GM19025 (cell line): ENCODE measurements at regions not wholly inside any gene's neighbourhood (a gene's known extent, or its start where the extent isn't known, plus 50 kb on each side); places are given as distances from the start of the nearest gene placed in this dataset.

ENCODE experiments used
- ATAC-seq: cut with Tn5 transposase; IDR thresholded peaks from one replicate; pipeline ENCODE4 v1.9.1; 2021; ENCODE audit warnings: mild to moderate bottlenecking, low read depth, moderate library complexity; ENCODE audit not compliant: unreplicated experiment

DNA sequence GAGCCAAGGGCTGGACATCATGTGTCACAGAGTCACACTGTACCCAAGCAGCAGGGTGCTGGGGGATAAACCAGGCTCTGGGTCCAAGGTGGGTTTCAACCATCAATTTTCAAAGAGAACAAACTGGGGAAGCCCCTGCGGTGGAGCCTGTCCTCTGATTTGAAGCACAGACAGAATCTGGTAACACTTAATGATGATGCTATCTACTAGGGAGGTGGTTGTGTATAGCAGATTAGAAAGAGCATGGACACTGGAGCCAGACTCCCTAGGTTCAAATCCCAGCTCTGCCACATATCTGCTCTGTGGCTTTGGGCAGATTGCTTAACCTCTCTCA is 204.9 kb upstream of the ZMIZ1 start:
- no peak for ATAC-seq

DNA sequence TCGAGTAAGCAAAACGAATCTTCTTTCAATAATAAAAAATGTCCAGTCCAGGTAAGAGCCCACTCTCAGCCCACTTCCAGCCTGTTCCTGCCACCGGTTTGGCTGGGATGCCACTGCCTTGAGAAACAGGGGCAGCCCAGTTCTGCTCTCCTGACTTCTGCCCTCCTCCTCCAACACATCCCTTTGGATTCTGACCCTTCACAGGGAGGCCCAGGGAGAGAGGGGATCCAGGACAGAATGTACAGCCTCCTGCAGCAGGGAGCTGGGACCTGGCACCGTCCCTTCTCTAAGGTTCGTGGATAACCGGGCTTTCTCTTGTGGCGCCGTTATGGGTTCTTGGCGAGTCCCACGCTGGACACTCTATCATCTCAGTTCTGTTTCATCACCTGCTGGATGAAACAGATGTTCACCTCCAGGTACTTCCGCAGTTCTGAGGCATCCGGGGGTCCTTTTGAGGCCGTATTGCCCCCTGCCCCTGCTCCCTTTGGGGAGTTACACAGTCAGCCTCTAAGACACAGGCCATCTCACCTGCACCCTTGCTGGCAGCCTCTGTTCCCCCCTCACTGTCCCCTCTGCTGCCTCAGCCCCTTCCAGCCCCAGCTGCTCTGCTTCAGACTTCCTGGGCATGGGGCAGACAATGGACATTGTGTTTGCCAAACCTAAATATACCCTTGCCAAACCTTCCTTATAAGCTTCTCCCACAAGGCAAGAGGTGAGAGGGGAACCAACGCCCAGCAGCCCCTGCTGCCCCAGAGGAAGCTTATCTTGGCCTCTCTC is 203.8 kb upstream of the ZMIZ1 start:
- ATAC-seq: no peak

- ATAC-seq: no peak
Measured at GRCh38 chr10:78865538-78865875, 203.3 kb upstream of the ZMIZ1 start.

- ATAC-seq: no peak
Measured at GRCh38 chr10:78865931-78866717, 202.6 kb upstream of the ZMIZ1 start.

DNA sequence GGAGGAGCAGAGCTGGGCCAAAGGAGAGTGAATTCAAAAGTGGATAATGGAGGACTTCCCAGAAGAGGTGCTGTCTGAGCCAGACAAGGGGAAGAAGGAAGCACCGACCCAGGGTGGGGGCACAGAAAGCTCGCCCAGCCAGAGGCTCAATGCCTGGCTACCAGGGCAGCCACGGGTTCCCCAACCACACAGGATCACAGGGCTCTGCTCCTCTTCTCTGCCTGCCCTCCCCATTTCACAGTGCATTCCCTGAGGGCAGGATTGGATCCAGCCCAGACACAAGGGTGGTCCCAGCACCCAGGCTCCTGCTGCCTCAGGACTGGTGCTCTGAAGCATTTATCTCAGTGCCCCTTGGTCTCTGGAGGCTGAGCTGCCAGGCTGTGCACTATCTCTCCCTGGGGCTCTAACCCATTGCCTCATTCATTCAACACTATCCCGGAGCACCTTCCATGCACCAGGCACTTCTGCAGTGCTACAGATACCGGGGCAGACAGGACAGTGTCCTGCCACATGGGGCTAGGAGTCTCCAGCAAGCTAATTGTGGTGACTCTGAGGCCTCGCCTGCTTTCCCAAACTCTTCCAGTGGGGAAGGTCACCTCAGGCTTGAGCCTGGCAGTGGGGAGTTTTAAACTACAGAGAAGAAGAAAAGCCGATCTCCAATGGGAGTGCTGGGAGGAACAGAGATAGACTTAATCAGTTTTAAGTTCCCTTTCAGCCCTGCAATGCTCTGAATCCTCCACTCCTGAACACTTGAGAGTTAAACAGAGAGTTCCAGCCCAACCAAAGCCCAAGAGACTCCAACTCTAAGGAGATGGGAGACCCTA is 201.8 kb upstream of the ZMIZ1 start:
- no peak for ATAC-seq

GRCh38 chr10:78867555-78867939 is 201.2 kb upstream of the ZMIZ1 start:
- no peak for ATAC-seq

DNA sequence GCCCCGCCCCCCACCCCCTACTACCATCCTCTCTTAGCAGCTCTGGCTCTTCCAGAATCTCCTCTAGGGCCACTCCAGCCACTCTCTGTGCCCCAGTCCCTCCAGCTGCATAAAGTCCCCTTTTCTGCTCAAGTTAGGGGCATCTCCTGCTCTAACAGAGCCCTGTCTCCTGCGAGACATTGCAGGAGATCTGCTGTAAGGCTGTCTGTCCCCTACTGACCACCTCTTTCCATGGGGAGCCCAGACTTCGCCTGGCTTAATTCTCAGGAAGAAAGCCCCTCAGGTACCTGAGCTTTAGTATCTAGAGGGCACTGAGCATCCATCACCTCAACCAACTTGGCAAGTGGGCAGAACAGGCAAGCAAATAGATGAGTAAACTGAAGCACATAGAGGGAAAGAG is 200.7 kb upstream of the ZMIZ1 start:
- no peak for ATAC-seq

DNA sequence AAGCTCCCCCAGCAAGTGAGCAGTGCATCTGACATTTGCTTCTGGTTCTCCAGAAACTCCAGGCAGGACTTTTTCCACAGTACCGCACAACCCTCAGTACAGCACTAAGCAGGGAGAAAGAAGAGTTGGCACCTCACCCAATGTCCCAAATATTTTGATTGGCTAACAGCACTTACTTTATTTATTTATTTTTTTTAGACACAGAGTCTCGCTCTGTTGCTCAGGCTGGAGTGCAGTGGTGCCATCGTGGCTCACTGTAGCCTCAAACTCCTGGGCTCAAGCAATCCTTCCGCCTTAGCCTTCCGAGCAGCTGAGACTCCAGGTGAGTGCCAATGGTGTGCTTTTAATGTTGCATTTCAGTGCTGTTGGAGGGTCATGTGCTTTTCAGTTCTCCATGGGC is 200.3 kb upstream of the ZMIZ1 start:
- ATAC-seq: no peak

GRCh38 chr10:78868861-78869260 is 199.9 kb upstream of the ZMIZ1 start:
- ATAC-seq: no peak

- ATAC-seq: no peak
Measured at GRCh38 chr10:78869508-78870454, 199.0 kb upstream of the ZMIZ1 start.

- no peak for ATAC-seq
Measured at GRCh38 chr10:78870458-78870857, 198.3 kb upstream of the ZMIZ1 start.

- no peak for ATAC-seq
Measured at GRCh38 chr10:78871796-78872195, 197.0 kb upstream of the ZMIZ1 start.

DNA sequence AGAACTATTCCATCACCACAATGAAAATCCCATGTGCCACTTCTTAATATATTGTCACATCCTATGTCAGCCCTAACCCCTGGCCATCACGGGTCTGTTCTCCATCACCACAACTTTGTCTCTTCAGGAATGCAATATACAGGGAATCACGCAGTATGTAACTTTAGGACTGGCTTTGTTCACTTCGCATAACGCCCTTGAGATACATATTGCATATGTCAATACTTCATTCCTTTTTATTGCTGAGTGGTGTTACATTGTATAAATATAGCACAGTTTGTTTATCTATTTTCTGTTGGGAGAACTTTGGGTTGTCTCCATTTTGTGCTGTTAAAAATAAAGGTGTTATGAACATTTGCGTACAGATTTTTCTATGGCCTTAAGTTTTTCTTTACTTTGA is 195.4 kb upstream of the ZMIZ1 start:
- ATAC-seq: no peak

- ATAC-seq: no peak
Measured at GRCh38 chr10:78875331-78875877, 193.4 kb upstream of the ZMIZ1 start.

DNA sequence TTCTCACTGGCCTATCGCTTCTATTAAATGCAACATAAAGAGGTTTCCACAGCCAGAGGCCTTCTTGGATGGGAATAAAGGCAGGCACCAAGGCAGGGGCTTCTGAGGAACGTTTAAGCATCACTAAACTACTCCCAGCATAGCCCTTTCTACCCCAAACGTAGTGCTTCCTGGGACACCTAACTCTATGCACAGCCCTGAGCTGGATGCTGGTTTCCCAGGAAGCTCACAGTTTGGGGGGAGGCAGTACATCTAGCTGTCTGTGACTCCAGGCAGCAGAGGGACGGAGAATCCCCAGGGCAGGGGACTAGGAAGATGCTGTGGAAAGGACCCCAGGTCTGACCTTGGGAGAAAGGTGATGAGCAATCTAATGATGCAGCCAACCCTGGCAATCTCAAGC is 192.8 kb upstream of the ZMIZ1 start:
- no peak for ATAC-seq

DNA sequence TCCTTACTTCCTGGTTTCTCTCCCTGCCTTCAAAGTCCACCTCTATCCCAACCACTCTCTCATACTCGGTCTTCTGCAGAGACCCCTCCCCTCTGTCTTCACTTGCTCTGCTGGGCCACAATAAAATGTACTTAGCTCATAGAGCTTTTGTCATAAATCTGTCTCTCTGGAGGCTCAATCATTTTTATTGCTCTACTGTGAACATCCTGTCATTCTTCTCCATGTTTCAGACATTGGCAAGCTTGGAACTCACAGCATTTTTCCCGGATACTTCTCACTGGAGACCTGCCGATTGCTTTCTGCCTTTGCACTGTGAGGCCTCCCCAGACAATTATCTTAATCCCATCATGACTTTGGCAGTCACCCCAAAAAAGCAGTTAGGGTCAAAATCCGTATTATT is 192.3 kb upstream of the ZMIZ1 start:
- no peak for ATAC-seq

- no peak for ATAC-seq
Measured at GRCh38 chr10:78879621-78880020, 189.1 kb upstream of the ZMIZ1 start.

- no peak for ATAC-seq
Measured at GRCh38 chr10:78886129-78886528, 182.6 kb upstream of the ZMIZ1 start.

GRCh38 chr10:78889536-78890063 is 179.2 kb upstream of the ZMIZ1 start:
- no peak for ATAC-seq

GRCh38 chr10:78890506-78890905 is 178.3 kb upstream of the ZMIZ1 start:
- ATAC-seq: no peak
